ENCODE measurements at regions not wholly inside any gene's neighbourhood (a gene's known extent, or its start where the extent isn't known, plus 50 kb on each side); places are given as distances from the start of the nearest gene placed in this dataset.

GRCh38 chr18:38984968-38985367, 1419.4 kb upstream of the CELF4 start:
- Histone ChIP-seq H3K4me1 (no peaks in the 10 kb centered on the region), H3K4me3 (no peak overlapping the region), H3K27ac (no peak overlapping the region), H4K20me1 (ENCODE audit: low read depth) (no peaks in the 10 kb centered on the region), H2AFZ (replicated peaks) (no peak overlapping the region), H3K36me3 (no peaks in the 10 kb centered on the region), H3K79me2 (ENCODE audit: low read depth) (no peaks in the 10 kb centered on the region), H3K9me3 (ENCODE audit: low read depth) (no peaks in the 10 kb centered on the region), H3F3A (ENCODE audit: low read depth) (no peaks in the 10 kb centered on the region), H3K9ac (no peak overlapping the region), H3K27me3 (no peaks in the 10 kb centered on the region), H3K4me2 (no peak overlapping the region)
- Mint-ChIP-seq H3K36me3 (no peaks in the 10 kb centered on the region), H3K9me3 (peaks cover 4% of the 10 kb centered on the region), H3K27ac (no peak overlapping the region), H3K4me1 (no peaks in the 10 kb centered on the region), H3K27me3 (ENCODE audit: insufficient read depth, low read depth) (peaks cover 5% of the 10 kb centered on the region), H3K4me3 (no peak overlapping the region)
- TF ChIP-seq CTCF (IDR thresholded peaks at IDR 0.05): no peak
- TF ChIP-seq EZH2 (IDR thresholded peaks at IDR 0.05): no peak
- TF ChIP-seq EZH2phosphoT487 (IDR thresholded peaks at IDR 0.05): no peak
- DNase-seq (ENCODE audit: low spot score): no peak

- no peaks in the 10 kb centered on the region for H3K4me1 ChIP-seq
- H3K36me3 Mint-ChIP-seq: no peaks in the 10 kb centered on the region
- no peak overlapping the region for H3K4me3 Mint-ChIP-seq
- no peak overlapping the region for H3K27ac ChIP-seq
- no peaks in the 10 kb centered on the region for H3F3A ChIP-seq (ENCODE audit: low read depth)
- no peaks in the 10 kb centered on the region for H3K79me2 ChIP-seq (ENCODE audit: low read depth)
- H2AFZ ChIP-seq (replicated peaks): no peak overlapping the region
- H3K36me3 ChIP-seq: no peaks in the 10 kb centered on the region
- no peaks in the 10 kb centered on the region for H3K4me1 Mint-ChIP-seq
- no peak overlapping the region for H3K4me3 ChIP-seq
- H3K27ac Mint-ChIP-seq: no peak overlapping the region
- no peaks in the 10 kb centered on the region for H3K9me3 ChIP-seq (ENCODE audit: low read depth)
- H3K27me3 ChIP-seq: no peaks in the 10 kb centered on the region
- no peaks in the 10 kb centered on the region for H4K20me1 ChIP-seq (ENCODE audit: low read depth)
- H3K9ac ChIP-seq: no peak overlapping the region
- TF ChIP-seq EZH2 (IDR thresholded peaks at IDR 0.05) (no peak), CTCF (IDR thresholded peaks at IDR 0.05) (no peak), EZH2phosphoT487 (IDR thresholded peaks at IDR 0.05) (no peak)
- H3K4me2 ChIP-seq: no peak overlapping the region
- no peak for DNase-seq (ENCODE audit: low spot score)
- peaks cover 4% of the 10 kb centered on the region for H3K9me3 Mint-ChIP-seq
- H3K27me3 Mint-ChIP-seq (ENCODE audit: insufficient read depth, low read depth): peaks cover 4% of the 10 kb centered on the region
Measured at GRCh38 chr18:38982072-38982471, 1416.5 kb upstream of the CELF4 start.

- Histone ChIP-seq H3K36me3 (no peaks in the 10 kb centered on the region), H3K4me3 (no peak overlapping the region), H3K27me3 (no peaks in the 10 kb centered on the region), H3K9ac (no peak overlapping the region), H3K79me2 (ENCODE audit: low read depth) (no peaks in the 10 kb centered on the region), H2AFZ (replicated peaks) (no peak overlapping the region), H3K4me1 (no peaks in the 10 kb centered on the region), H3K9me3 (ENCODE audit: low read depth) (no peaks in the 10 kb centered on the region), H4K20me1 (ENCODE audit: low read depth) (no peaks in the 10 kb centered on the region), H3F3A (ENCODE audit: low read depth) (no peaks in the 10 kb centered on the region), H3K27ac (no peak overlapping the region), H3K4me2 (no peak overlapping the region)
- no peaks in the 10 kb centered on the region for H3K36me3 Mint-ChIP-seq
- TF ChIP-seq EZH2 (IDR thresholded peaks at IDR 0.05) (no peak), EZH2phosphoT487 (IDR thresholded peaks at IDR 0.05) (no peak), CTCF (IDR thresholded peaks at IDR 0.05) (no peak)
- H3K4me1 Mint-ChIP-seq: no peaks in the 10 kb centered on the region
- DNase-seq (ENCODE audit: low spot score): no peak
- H3K4me3 Mint-ChIP-seq: no peak overlapping the region
- no peak overlapping the region for H3K27ac Mint-ChIP-seq
- H3K27me3 Mint-ChIP-seq (ENCODE audit: insufficient read depth, low read depth): peaks cover 4% of the 10 kb centered on the region
- H3K9me3 Mint-ChIP-seq: peaks cover 4% of the 10 kb centered on the region
Measured at GRCh38 chr18:38981389-38981788, 1415.8 kb upstream of the CELF4 start.
